IPS DF 4.7 (cell line): ENCODE measurements at regions not wholly inside any gene's neighbourhood (a gene's known extent, or its start where the extent isn't known, plus 50 kb on each side); places are given as distances from the start of the nearest gene placed in this dataset.

Experiments
- DNase-seq: peaks from one replicate; pipeline ENCODE4 v3.0.0-alpha.2; 2013; ENCODE audit warnings: low spot score; ENCODE audit errors: extremely low read depth

- no peak for DNase-seq
Measured at GRCh38 chr4:132827522-132827921, 321.6 kb upstream of the PCDH10 start.

- no peak for DNase-seq
Measured at GRCh38 chr4:132838244-132838643, 310.9 kb upstream of the PCDH10 start.

GRCh38 chr4:132839070-132839469 is 310.0 kb upstream of the PCDH10 start:
- no peak for DNase-seq

- no peak for DNase-seq
Measured at GRCh38 chr4:132859929-132860328, 289.2 kb upstream of the PCDH10 start.

GRCh38 chr4:132860976-132861375 is 288.1 kb upstream of the PCDH10 start:
- no peak for DNase-seq

GRCh38 chr4:132863619-132864018 is 285.5 kb upstream of the PCDH10 start:
- no peak for DNase-seq

GRCh38 chr4:132865458-132865857 is 283.6 kb upstream of the PCDH10 start:
- DNase-seq, result no peak

GRCh38 chr4:132865922-132866321 is 283.2 kb upstream of the PCDH10 start:
- DNase-seq, result no peak

- no peak for DNase-seq
Measured at GRCh38 chr4:132866616-132867015, 282.5 kb upstream of the PCDH10 start.

GRCh38 chr4:132893787-132894186 is 255.3 kb upstream of the PCDH10 start:
- DNase-seq, result no peak

GRCh38 chr4:132901224-132901623 is 247.9 kb upstream of the PCDH10 start:
- DNase-seq, result no peak

GRCh38 chr4:132910229-132910748 is 238.8 kb upstream of the PCDH10 start:
- no peak for DNase-seq

- no peak for DNase-seq
Measured at GRCh38 chr4:132918096-132918495, 231.0 kb upstream of the PCDH10 start.

GRCh38 chr4:132923516-132923915 is 225.6 kb upstream of the PCDH10 start:
- DNase-seq, result no peak

GRCh38 chr4:132934911-132935310 is 214.2 kb upstream of the PCDH10 start:
- no peak for DNase-seq

GRCh38 chr4:132955146-132955545 is 193.9 kb upstream of the PCDH10 start:
- DNase-seq, result no peak

GRCh38 chr4:132956962-132957361 is 192.1 kb upstream of the PCDH10 start:
- no peak for DNase-seq

- no peak for DNase-seq
Measured at GRCh38 chr4:132958457-132959263, 190.4 kb upstream of the PCDH10 start.

GRCh38 chr4:132981611-132982010 is 167.5 kb upstream of the PCDH10 start:
- no peak for DNase-seq

GRCh38 chr4:132982151-132982550 is 166.9 kb upstream of the PCDH10 start:
- peak; percentile 51 for DNase-seq

GRCh38 chr4:132991111-132991510 is 158.0 kb upstream of the PCDH10 start:
- DNase-seq, result no peak

GRCh38 chr4:132992686-132993085 is 156.4 kb upstream of the PCDH10 start:
- DNase-seq, result no peak

GRCh38 chr4:132998585-132999230 is 150.4 kb upstream of the PCDH10 start:
- DNase-seq, result no peak
